Tibial nerve (tissue), 4 donors: ENCODE measurements at regions not wholly inside any gene's neighbourhood (a gene's known extent, or its start where the extent isn't known, plus 50 kb on each side); places are given as distances from the start of the nearest gene placed in this dataset.

Experiments used
- CTCF ChIP-seq, 5 experiments: fragments of 200-600 bp in 3 of 5; fragments of 450-650 bp in 2 of 5; sonication (generic) in 3 of 5; IDR thresholded peaks; one replicate each; pipeline ENCODE4 v1.5.1; 2016 to 2019; ENCODE audit warnings: antibody characterized with exemption in 5 of 5, mild to moderate bottlenecking in 3 of 5, moderate library complexity in 2 of 5
- EP300 ChIP-seq, 2 donors: sonication (generic); formaldehyde crosslinking; IDR thresholded peaks; one replicate each; pipeline ENCODE4 v1.6.1; 2017; ENCODE audit warnings: antibody characterized with exemption in 2 of 2, mild to moderate bottlenecking in 1 of 2
- POLR2A ChIP-seq, 2 donors: fragments of 450-650 bp; IDR thresholded peaks; one replicate each; pipeline ENCODE4 v1.6.1; 2017; ENCODE audit warnings: antibody characterized with exemption in 2 of 2, mild to moderate bottlenecking in 2 of 2, moderate library complexity in 2 of 2

DNA sequence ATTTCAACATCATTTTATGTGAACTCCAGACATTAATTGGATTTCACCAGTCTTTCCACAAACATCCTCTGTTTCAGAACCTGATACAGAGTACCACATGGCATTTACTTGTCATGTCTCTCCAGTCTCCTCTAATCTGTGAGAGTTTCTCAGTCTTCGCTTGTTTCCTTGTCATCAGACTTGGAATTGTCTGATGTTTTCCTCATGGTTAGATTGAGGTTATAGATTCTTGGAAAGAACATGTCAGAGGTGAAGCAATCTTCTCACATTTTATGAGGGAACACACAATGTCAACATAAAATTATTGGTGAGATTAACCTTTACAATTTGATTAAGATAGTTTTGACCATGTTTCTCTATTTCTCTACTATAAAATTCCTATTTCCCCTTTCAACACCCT, 74.9 kb upstream of the TMPRSS15 start:
- TF ChIP-seq CTCF (IDR thresholded peaks at IDR 0.05) (no peak), POLR2A (IDR thresholded peaks at IDR 0.05) (no peak), EP300 (IDR thresholded peaks at IDR 0.05) (no peak)
